Testis (tissue), 2 donors: ENCODE measurements at regions not wholly inside any gene's neighbourhood (a gene's known extent, or its start where the extent isn't known, plus 50 kb on each side); places are given as distances from the start of the nearest gene placed in this dataset.

ENCODE experiments used
- POLR2A ChIP-seq: fragments of 450-650 bp; IDR thresholded peaks from one replicate; pipeline ENCODE4 v1.6.1; 2017; ENCODE audit warnings: antibody characterized with exemption, mild to moderate bottlenecking, moderate library complexity
- TF ChIP-seq, protein P1 (sequence below), 3 experiments: fragments of 450-650 bp in 2 of 3; fragments of 200-600 bp in 1 of 3; sonication (generic) in 1 of 3; IDR thresholded peaks; one replicate each; pipeline ENCODE4 v1.5.1; 2016 to 2019; ENCODE audit warnings: antibody characterized with exemption in 3 of 3, mild to moderate bottlenecking in 2 of 3, moderate library complexity in 1 of 3

- TF ChIP-seq, protein P1, sequence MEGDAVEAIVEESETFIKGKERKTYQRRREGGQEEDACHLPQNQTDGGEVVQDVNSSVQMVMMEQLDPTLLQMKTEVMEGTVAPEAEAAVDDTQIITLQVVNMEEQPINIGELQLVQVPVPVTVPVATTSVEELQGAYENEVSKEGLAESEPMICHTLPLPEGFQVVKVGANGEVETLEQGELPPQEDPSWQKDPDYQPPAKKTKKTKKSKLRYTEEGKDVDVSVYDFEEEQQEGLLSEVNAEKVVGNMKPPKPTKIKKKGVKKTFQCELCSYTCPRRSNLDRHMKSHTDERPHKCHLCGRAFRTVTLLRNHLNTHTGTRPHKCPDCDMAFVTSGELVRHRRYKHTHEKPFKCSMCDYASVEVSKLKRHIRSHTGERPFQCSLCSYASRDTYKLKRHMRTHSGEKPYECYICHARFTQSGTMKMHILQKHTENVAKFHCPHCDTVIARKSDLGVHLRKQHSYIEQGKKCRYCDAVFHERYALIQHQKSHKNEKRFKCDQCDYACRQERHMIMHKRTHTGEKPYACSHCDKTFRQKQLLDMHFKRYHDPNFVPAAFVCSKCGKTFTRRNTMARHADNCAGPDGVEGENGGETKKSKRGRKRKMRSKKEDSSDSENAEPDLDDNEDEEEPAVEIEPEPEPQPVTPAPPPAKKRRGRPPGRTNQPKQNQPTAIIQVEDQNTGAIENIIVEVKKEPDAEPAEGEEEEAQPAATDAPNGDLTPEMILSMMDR (IDR thresholded peaks at IDR 0.05): no peak
- TF ChIP-seq POLR2A: no peak
Observed at GRCh38 chr12:131223171-131223761, 269.6 kb downstream of the ADGRD1 start.
